Thyroid gland (tissue), 4 donors: ENCODE measurements at regions not wholly inside any gene's neighbourhood (a gene's known extent, or its start where the extent isn't known, plus 50 kb on each side); places are given as distances from the start of the nearest gene placed in this dataset.

Experiments used
- DNase-seq, 2 donors: peaks; one replicate each; pipeline ENCODE4 v3.0.0-alpha.2; 2019
- H3K27ac ChIP-seq, 3 donors: fragments of 200-600 bp; sonication (generic); 1 replicate in 2 of 3; 2 replicates in 1 of 3; pipeline ENCODE4 v1.5.1; 2016 to 2019; ENCODE audit warnings: mild to moderate bottlenecking in 1 of 3, moderate library complexity in 1 of 3
- H3K27me3 ChIP-seq: fragments of 200-600 bp; sonication (generic); one replicate; pipeline ENCODE4 v1.5.1; 2019
- H3K36me3 ChIP-seq, 2 donors: fragments of 200-600 bp; sonication (generic); one replicate each; pipeline ENCODE4 v1.5.1; 2016 to 2019
- H3K4me1 ChIP-seq, 2 donors: fragments of 200-600 bp; sonication (generic); one replicate each; pipeline ENCODE4 v1.5.1; 2017 to 2019
- H3K4me3 ChIP-seq, 3 donors: fragments of 200-600 bp; sonication (generic); replicated peaks in 1 of 3; 1 replicate in 2 of 3; 2 replicates in 1 of 3; pipeline ENCODE4 v1.5.1; 2016; ENCODE audit warnings: mild to moderate bottlenecking in 1 of 3
- H3K9me3 ChIP-seq: fragments of 200-600 bp; sonication (generic); one replicate; pipeline ENCODE4 v1.5.1; 2017
- POLR2A ChIP-seq, 2 donors: fragments of 450-650 bp; IDR thresholded peaks; one replicate each; pipeline ENCODE4 v1.6.1; 2017; ENCODE audit warnings: antibody characterized with exemption in 2 of 2, mild to moderate bottlenecking in 2 of 2, moderate library complexity in 1 of 2
- WGBS, 2 donors: methylation state at CpG; one replicate each; pipeline ENCODE4 v1.1.5; 2017; 5-methylcytosine and 5-hydroxymethylcytosine counted together
- intact Hi-C: fragments of 100-400 bp; cut with DNase I; formaldehyde crosslinking; loops from one replicate; pipeline ENCODE4 v1.15.1; 2023
- TF ChIP-seq, protein P1 (sequence below), 6 experiments: fragments of 200-600 bp in 3 of 6; fragments of 450-650 bp in 3 of 6; sonication (generic) in 3 of 6; IDR thresholded peaks; one replicate each; pipeline ENCODE4 v1.5.1; 2016 to 2019; ENCODE audit warnings: antibody characterized with exemption in 6 of 6, mild to moderate bottlenecking in 2 of 6, inconsistent platforms in 1 of 6, moderate library complexity in 1 of 6

DNA sequence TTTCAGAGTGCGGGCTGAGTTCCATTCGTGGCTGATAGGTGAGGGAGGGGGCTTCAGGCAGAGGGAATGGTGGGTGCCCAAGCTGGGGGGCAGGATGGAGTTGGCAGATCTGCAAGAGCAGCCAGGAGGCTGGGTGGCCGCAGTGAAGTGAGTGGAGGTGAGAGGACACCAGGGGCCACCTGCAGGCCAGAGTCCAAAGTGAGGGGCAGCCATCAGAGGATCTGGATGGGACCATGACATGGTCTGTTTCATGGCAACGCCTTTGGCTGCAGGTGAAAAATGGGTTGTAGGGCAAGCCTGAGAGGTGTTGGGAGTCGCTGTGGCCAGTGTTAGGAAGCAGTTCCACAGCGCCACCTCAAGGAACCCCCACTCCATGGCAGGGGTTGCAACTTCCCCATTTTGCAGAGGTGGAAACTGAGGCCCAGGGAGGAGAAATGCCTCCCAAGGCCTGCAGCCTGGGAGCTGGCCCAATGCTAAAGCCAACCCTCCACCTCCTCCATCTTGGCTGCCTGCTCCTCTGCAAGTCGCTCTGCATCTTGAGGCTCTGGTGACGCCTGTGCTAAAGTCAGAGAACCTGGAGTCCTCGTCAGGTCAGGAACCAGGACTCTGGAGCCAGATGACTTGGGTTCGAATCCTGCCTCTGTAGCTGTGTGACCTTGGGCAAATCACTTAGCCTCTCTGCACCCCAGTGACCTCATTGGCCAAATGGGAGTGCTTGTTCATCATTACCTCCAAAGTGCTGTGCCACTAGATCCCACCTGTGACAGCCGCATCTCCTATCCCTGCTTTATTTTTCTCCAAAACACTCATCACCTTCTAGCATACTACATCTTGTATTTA is 153.8 kb downstream of the CEBPB start:
- no peak overlapping the region for H3K27ac ChIP-seq
- H3K27me3 ChIP-seq: no peaks in the 10 kb centered on the region
- DNase-seq: no peak
- peaks cover 14 to 45% of the 10 kb centered on the region in 2 donors for H3K4me1 ChIP-seq
- H3K4me3 ChIP-seq: no peak overlapping the region
- intact Hi-C loops: no loop called here
- no peaks in the 10 kb centered on the region for H3K9me3 ChIP-seq
- TF ChIP-seq, protein P1, sequence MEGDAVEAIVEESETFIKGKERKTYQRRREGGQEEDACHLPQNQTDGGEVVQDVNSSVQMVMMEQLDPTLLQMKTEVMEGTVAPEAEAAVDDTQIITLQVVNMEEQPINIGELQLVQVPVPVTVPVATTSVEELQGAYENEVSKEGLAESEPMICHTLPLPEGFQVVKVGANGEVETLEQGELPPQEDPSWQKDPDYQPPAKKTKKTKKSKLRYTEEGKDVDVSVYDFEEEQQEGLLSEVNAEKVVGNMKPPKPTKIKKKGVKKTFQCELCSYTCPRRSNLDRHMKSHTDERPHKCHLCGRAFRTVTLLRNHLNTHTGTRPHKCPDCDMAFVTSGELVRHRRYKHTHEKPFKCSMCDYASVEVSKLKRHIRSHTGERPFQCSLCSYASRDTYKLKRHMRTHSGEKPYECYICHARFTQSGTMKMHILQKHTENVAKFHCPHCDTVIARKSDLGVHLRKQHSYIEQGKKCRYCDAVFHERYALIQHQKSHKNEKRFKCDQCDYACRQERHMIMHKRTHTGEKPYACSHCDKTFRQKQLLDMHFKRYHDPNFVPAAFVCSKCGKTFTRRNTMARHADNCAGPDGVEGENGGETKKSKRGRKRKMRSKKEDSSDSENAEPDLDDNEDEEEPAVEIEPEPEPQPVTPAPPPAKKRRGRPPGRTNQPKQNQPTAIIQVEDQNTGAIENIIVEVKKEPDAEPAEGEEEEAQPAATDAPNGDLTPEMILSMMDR (IDR thresholded peaks at IDR 0.05): peak in 1 of 6 experiments; percentile 6
- no peak for TF ChIP-seq POLR2A (IDR thresholded peaks at IDR 0.05)
- 92 to 93% methylated on average over 9 to 11 of the region's 11 CpGs for WGBS, 2 donors
- no peaks in the 10 kb centered on the region for H3K36me3 ChIP-seq

DNA sequence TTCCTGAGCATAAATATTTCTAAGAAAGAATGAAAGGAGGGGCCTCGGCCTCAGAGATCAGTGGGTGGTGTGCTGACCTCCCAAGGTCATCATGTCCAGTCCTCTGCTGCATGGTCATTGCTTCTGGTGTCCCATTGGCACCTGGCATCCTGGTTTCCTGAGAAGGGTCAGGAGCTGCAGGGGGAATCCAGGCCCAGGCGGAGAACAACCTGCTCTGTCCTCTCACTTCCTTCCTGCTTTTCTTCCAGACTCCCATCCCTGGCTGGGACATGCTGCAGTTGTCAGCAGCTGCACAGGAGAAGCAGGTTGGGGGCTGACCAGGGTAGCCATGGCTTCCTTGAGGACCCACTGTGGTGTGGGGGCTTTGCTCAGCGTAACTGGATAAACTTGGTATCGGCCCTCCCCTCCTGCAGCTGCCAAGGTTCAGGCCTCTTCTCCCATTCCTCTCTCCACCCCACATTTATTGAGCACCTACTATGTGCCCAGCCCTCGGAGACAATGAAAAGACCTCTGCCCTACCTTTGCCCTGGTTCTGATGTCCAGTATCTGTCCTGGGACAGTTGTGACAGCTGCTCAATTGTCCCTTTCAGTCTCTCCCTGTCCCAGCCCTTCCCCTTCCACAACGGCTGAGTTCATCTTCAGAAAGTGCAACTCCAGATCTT is 155.2 kb downstream of the CEBPB start:
- WGBS, 2 donors: 65 to 70% methylated on average over 6 of the region's 6 CpGs
- Histone ChIP-seq H3K27ac (peak overlapping the region; percentile 74 to 83 (median 81)), H3K36me3 (no peaks in the 10 kb centered on the region), H3K9me3 (no peaks in the 10 kb centered on the region), H3K27me3 (no peaks in the 10 kb centered on the region), H3K4me1 (peaks cover 14 to 43% of the 10 kb centered on the region in 2 donors), H3K4me3 (no peak overlapping the region)
- DNase-seq: no peak
- TF ChIP-seq, protein P1 (IDR thresholded peaks at IDR 0.05): no peak
- intact Hi-C loops: no loop called here

DNA sequence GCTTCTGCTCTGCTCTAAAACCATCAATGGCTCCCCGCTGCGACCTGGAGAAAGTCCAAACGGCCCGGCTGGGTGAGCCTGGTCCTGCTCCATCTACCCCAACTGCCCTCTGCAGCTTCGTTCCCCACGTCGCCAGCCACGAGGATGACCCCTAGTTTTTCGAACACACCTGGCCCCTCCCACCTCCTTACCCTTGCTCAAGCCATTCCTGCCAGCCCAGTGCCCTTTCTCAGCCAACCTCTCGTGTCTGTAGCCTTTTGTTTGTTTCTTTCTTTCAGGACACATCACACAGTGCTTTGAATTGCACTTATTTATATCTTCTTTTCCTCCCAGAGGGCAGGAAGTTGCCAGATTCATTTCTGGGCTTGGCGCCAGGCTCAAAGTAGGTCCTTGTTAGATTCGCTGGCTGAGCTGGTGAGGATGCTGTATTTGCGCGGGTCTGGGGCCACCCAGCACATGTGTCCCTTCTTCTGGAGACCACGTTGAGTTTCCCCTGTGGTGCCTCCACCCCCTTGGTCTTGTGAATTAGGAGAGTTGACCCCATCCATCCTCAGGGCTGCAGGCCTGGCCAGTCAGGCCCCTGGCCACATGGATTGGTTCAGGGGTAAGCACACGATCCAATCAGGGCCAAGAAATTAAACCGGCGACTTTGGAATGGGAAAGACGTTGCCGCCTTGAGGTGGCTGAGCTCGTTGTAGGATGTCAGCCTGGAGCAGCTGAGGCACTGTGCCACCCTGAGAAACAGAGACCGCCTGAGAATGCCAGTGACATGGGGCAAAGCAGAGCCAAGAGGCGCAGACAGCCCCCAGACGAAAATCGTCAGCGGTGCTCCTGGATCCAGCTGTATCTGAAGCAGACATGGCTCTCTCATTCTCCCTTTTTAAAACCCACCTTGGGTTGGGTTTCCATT is 156.0 kb downstream of the CEBPB start:
- H3K36me3 ChIP-seq: no peaks in the 10 kb centered on the region
- H3K4me1 ChIP-seq: peaks cover 14 to 43% of the 10 kb centered on the region in 2 donors
- H3K4me3 ChIP-seq: no peak overlapping the region
- intact Hi-C loops: no loop called here
- peak overlapping the region; percentile 74 to 83 (median 81) for H3K27ac ChIP-seq
- DNase-seq: peak; percentile 96 to 98
- no peak for TF ChIP-seq POLR2A (IDR thresholded peaks at IDR 0.05)
- TF ChIP-seq, protein P1 (IDR thresholded peaks at IDR 0.05): no peak
- WGBS, 2 donors: 38% methylated on average over 26 of the region's 26 CpGs
- H3K27me3 ChIP-seq: no peaks in the 10 kb centered on the region
- no peaks in the 10 kb centered on the region for H3K9me3 ChIP-seq

DNA sequence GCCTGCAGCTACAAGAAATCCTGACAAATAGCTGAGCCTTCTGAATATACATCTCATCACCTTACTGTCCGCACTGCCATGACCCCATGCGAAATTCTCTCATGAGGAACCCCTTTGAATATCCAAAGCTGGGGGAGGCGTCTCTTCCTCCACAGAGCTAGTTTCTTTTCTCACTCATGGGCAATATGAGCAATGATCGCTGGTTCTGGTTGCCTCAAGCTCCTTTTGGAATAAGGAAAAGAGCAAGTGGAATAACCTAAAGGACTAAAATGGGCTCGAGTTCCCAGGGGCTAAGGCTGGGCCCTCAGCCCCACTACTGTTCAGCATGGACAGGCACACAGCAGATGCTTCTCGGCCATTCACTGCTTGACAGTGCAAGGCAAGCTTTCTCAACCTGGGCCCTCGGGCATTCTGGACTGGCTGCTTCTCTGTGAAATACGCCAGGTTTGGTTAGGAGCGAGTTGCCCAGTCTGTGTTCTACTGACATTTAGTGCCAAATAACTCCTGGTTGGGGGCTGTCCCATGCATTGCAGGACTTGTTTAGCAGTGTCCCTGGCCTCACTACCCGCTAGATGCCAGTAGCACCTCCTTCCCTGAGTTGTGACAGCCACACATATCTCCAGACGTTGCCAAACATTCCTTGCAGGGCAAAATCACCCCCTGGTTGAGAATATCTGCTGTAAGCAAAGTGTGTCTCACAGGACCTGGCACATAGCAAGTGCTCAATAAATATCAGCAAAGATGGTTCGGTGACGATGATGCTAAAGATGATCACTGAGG is 156.8 kb downstream of the CEBPB start:
- intact Hi-C loops: no loop called here
- peak; percentile 60 to 72 for DNase-seq
- no peaks in the 10 kb centered on the region for H3K36me3 ChIP-seq
- H3K9me3 ChIP-seq: no peaks in the 10 kb centered on the region
- H3K4me3 ChIP-seq: no peak overlapping the region
- peaks cover 14 to 40% of the 10 kb centered on the region in 2 donors for H3K4me1 ChIP-seq
- no peaks in the 10 kb centered on the region for H3K27me3 ChIP-seq
- TF ChIP-seq, protein P1 (IDR thresholded peaks at IDR 0.05): peak in 1 of 6 experiments; percentile 12
- no peak for TF ChIP-seq POLR2A (IDR thresholded peaks at IDR 0.05)
- WGBS, 2 donors: 64 to 75% methylated on average over 12 to 13 of the region's 13 CpGs
- peak overlapping the region; percentile 54 to 83 (median 81) for H3K27ac ChIP-seq
